HG02759 (cell line): ENCODE measurements at regions not wholly inside any gene's neighbourhood (a gene's known extent, or its start where the extent isn't known, plus 50 kb on each side); places are given as distances from the start of the nearest gene placed in this dataset.
"Not testable (repeated sequence)": the region's sequence is repeated elsewhere in the genome, so short reads cannot be mapped to it uniquely, and the experiment has no call there.

Experiments
- ATAC-seq: cut with Tn5 transposase; IDR thresholded peaks from one replicate; pipeline ENCODE4 v1.9.1; 2021; ENCODE audit warnings: mild to moderate bottlenecking, moderate library complexity; ENCODE audit not compliant: unreplicated experiment

DNA sequence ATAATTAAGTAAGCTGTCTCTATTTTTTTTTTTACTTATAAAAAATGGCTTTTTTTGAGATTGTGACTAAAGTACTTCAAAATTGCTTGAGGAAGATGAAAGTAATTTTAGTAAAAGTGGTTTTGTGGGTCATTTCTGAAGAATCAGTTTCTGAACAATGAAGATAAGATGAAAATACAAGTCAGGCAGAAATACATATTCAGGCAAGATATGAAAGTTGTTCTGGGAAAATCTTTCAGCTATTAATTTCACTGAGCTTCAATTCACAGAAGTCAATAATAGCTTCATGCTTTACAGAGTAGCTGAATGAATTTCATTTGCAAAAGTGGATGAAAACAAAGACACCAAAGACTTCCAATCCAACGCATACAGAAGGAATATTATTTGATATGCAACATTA, 305.2 kb upstream of the ARSJ start:
- no peak for ATAC-seq

DNA sequence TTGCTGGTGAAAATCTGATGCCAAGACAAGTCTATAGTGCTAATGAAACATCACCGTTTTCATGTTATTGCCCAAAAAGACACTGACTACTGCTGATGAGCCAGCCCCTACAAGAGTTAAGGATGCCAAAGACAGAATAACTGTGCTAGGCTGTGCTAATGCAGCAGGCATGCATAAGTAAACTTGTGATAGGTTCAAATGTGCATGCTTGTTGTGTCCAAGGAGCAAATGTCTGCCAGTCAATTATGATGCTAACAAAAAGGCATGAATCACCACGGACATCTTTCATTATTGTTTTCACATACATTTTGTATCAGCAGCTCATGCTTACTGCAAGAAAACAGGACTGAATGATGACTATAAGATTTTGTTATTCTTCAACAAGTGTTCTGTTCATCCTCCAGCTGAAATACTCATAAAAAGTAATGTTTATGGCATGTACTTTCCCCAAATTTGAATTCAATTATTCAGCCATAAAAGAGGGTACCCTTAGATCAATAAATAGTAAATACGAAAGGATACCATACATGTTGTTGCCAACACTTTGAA, 306.9 kb upstream of the ARSJ start:
- ATAC-seq: no peak

DNA sequence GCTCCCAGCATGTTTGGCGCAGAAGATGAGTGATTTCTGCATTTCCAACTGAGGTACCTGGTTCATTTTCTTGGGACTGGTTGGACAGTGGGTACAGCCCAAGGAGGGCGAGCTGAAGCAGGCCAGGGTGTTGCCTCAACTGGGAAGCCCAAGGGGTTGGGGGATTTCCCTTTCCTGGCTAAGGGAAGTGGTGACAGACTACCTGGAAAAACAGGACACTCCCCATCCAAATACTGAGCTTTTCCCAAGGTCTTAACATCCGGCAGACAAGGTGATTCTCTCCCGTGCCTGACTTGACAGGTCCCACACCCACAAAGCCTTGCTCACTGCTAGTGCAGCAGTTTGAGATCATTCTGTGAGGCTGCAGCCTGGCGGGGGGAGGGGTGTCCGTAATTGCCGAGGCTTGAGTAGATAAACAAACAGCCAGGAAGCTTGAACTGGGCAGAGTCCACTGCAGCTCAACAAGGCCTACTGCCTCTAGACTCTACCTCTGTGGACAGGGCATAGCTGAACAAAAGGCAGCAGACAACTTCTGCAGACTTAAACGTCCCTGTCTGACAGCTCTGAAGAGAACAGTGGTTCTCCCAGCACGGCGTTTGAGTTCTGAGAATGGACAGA, 307.7 kb upstream of the ARSJ start:
- ATAC-seq: no peak

DNA sequence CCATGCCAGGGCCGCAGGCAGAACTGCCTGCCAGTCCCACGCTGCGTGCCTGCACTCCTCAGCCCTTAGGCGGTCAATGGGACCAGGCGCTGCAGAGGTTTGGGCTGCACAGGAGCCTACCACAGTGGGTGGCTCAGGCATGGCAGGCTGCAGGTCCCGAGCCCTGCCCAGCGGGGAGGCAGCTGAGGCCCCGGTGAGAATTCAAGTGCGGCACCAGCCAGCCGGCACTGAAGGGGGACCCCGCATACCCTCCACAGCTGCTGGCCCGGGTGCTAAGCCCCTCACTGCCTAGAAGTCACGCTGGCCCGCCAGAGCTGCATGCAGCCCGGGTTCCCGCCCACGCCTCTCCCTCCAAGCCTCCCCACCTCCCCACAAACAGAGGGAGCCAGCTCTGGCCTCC, 302.5 kb upstream of the UGT8 start:
- no peak for ATAC-seq

DNA sequence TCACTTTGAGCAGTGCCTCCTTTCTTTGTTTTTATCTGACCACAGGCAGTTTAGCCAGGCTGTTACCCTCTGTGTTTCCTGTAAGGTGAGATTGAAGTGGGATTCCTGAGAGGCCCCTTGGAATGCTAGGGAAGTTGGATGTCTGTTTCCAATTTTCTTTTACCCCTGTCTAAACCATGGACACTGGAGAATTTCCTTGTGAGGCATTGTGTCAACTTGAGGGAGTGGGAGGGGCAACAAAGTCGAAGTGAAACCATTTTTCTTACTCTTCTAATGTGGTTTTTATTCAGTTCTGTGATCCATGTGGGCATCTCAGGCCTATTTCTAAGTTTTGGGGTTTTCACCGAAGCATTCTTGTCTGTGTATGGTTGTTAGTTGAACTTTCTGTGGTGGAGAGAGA, 296.1 kb upstream of the UGT8 start:
- no peak for ATAC-seq

DNA sequence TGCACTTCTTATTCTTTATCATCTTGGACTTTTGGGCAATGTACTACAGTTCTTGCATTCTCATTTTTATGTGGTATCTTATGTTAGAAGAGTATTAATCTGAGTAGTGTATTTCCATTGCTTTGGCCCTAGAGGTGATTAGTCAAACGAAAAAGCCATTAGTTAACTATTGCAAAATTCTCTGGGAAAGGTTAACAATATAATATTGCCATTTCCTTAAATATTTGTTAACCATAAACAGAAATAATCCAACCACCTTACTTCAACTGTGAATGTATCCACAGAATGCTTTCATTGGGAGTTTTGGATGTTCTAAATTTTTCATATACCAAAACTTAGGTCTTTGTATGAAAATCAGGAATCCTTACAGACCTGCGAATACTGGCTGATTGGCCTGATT, 294.6 kb upstream of the UGT8 start:
- no peak for ATAC-seq

DNA sequence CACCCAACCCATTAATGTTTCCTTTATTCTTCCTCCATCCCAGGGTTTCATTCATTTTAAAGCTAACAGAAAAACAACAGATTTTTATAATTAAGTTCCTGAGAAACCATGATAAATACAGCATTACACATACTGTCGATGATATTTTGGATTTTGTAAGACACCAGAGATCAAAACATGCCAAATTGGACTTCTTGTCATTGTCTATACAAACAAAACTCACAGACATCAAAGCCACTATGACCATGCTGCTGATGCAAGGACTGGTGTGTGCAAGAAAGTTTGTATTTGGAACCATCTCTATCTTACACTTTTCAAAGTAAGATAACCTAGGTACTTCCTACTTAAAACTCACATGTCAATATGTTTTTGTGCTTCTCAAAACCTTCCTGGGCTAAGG, 294.0 kb upstream of the UGT8 start:
- ATAC-seq: no peak

DNA sequence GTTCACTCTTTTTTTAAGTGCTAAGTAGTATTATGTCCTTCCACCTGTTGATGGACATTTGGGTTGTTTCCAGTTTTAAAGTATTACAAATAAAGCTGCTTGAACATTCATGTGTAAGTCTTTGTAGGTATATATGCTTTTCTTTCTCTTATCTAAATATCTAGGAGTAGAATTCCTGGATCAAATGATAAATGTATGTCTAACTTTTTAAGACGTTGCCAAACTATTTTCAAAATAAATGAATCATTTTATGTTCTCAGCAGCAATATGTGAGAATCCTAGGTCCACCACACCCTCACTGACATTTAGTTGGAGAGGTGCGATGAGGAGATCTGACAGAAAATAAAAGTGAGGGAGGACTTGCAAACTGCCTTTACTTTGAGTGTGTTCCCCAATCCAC, 291.7 kb upstream of the UGT8 start:
- no peak for ATAC-seq

DNA sequence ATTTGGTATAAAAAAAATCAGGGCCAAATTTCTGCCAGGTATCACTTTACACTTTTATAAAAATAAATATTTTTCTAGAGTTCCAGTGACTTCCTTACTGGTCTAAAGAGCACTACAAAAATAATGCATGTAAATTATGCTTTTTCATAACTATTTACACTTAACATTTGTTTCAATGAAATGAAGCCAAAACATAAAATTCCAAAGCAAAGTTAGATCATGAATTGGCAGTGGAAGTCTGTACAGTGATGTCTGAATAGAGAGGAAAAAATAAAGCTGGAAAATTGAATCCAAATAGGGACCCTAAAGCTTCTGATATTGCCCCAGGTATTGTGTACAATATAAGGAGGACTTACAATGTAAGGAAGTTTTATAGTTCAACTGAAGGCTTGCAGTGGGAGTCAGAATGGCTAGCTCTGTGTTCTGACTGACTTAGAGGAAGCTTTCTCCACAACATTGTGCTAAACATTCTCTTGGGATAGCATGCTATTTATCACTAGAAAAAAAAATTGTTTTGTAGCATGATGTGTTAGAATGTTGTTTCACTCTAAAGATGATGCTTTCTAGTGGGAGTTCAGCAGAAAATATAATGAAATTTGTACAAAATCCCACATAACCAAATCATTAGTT, 288.2 kb upstream of the UGT8 start:
- no peak for ATAC-seq

DNA sequence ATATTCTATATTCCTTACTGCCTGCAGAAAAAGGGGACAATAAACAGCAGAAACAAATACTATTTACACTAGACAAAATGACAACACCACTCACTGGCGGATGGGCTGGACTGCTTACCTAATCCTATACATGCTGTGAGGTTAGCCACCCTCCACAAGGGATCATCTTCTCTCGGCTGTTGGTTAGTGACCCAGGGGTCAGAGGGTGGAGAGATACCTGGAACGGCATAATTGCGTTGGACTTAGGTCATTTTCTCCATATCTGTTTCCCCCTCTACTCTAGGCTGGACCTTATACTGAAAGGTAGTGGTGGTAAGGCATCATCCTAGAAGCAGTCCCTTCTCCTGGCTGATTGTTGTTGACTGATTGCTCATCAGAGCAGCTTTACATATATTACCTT, 286.8 kb upstream of the UGT8 start:
- no peak for ATAC-seq

DNA sequence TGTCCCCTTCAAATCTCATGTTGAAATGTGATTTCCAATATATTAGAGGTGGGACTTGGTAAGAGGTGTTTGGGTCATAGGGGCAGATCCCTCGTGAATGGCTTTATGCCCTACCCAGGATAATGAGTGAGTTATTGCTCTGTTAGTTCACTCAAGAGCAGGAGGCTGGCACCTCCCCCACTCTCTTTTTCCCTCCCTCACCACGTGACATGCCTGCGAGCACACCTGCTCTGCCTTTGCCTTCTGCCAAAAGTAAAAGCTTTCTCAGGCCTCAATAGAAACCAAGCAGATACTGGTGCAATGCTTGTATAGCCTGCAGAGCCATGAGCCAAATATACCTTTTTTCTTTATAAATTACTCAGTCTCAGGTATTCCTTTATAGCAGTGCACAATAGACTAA, 286.3 kb upstream of the UGT8 start:
- ATAC-seq: no peak

DNA sequence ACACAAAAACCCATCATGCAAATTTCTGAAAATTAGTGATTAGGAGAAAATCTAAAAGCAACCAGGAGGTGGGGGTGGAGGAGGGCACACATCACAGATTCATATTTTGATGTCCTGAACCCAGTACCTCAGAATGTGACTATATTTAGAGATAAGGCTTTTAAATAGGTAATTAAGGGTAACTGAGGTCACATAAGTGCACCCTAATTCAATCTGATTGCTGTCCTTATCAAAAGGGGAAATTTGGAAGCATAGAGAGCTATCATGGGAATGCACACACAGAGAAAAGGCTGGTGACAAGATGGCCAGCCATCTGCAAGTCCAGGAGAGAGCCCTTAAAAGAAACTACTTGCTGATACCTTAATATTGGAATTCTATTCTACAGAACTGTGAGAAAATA, 281.8 kb upstream of the UGT8 start:
- no peak for ATAC-seq

DNA sequence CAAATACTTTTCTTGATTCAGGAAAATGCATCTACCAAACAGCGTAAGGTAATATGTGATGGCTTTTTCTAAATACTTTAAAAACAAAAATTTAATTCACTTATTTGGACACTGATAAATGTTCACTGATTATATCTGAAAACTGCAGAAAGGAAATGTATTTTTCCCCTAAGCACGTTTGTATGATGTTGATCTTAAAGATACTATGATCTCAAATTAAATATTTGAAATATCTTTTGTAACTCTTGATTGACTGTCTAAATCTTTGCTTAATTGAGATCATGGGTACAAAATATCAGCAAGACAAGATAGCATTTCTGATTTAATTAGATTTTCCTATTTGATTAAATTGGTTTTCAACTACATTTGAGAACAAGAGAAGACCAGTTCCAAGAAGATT, 281.0 kb upstream of the UGT8 start:
- ATAC-seq: no peak

DNA sequence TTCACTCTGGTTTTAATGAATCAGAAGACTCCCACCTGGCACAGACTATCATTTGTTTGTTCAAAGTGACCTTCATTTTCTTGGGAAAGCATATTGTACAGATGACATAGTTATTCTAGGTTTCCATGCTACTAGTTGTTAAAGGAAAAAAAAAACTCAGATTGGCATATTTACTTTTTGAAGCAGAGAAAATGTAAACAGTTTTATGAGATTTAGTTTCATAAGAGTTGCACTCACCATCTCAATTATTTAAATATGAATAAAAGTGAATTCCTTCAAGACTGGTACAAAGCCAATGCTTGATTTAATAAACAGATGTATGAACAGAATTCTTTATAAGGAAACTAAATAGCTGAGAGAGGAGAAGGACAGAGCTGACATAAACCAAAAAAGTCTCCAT, 280.3 kb upstream of the UGT8 start:
- no peak for ATAC-seq

DNA sequence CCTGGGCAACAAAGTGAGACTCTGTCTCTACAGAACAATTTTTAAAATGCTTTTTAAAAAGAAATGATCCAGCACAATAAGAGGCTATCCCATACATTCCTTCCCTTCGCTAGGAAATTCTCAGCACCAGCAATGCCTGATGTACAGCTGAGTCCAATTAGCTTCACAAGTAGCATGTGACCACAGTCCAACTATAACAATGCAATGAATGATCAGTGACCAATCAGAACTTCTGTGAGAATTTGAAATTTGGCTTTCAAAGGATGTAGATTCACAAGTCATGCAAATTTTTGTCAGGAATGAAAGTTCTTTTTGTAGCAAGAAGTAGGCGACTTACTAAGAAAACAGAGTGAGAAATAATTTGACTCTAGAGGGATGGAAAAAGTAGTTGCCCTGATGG, 278.5 kb upstream of the UGT8 start:
- no peak for ATAC-seq

DNA sequence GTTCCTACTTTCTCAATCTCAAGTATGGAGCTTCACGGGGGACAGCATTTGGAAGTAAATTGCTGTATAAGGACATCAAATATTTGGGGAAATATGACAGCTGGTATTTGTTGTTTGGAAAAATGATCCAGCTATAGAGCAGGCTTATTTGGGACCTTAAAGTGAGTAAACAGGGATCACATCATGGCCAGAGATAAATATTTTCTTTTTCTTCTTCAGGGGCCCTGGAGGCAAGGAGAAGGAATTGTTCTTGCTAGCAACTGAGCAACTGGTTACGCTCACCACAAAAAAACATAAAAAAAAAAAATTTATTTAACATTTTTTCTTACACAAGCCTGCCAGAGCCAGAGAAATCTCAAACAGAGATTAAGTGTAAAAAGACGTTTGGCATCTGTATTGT, 277.2 kb upstream of the UGT8 start:
- ATAC-seq: no peak

DNA sequence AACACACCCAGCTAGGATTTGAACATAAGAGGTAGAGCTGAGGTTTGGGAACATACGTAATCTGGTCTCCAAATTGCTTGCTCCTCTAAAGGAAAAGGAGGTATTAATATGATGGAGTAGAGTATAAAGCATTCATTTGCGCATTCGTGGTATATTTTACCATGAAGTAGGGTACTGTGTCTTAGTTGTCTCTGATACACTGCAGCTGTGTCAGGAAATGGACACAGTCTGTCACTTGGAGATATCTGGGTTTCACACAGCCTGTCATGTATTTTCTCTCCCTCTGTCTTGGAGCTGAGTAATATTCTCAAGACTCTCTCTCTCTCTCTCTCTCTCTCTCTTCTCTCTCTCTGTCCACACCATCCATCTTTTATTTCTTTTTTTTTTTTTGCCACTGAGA, 274.8 kb upstream of the UGT8 start:
- no peak for ATAC-seq

DNA sequence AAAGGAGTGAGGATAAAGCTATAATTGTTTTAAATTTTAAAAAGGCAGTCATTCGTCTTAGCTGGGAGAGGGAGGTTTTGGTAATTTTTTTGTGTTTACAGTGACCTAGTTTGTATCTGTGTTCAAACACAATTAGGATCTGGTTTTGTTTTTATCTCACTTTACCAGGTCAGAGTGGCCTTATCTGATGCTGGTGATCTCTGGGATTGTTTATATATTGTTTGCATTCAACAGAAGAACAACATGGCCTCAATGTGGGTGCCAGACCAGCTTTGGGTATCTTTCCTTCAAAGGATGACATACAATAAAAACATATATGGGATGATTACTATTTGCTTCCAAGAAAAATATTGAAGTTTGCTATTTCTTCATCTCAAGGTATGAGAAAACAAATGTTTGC, 272.2 kb upstream of the UGT8 start:
- no peak for ATAC-seq

DNA sequence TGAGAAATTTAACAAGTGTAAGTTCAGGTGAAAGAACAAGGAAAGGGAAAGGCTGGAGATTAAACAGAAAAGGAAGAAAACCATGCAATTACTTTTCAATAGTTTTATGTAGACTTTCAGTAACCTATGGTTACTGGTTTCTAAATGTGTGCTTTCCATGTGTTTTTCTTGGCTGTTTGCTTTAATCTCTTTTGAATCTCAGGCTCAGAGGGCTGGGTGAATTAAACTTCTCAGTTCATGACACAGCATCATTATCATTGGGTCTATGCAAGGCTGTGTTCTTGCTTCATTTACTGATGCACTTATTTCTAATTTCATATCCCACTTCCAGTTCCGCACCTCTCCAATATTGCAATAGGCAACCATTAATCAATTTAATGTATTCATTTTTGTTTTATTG, 266.5 kb upstream of the UGT8 start:
- no peak for ATAC-seq

DNA sequence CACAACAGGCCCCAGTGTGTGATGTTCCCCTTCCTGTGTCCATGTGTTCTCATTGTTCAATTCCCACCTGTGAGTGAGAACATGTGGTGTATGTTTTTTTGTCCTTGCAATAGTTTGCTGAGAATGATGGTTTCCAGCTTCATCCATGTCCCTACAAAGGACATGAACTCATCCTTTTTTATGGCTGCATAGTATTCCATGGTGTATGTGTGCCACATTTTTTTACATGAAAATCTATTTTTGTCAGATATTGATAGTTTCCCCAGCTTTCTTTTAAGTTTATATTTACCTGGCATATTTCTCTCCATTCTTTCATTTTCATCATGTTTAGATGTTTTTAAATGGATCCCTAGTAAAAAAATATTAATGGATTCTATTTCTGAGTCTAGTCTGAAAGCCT, 264.2 kb upstream of the UGT8 start:
- ATAC-seq: not testable (repeated sequence)

DNA sequence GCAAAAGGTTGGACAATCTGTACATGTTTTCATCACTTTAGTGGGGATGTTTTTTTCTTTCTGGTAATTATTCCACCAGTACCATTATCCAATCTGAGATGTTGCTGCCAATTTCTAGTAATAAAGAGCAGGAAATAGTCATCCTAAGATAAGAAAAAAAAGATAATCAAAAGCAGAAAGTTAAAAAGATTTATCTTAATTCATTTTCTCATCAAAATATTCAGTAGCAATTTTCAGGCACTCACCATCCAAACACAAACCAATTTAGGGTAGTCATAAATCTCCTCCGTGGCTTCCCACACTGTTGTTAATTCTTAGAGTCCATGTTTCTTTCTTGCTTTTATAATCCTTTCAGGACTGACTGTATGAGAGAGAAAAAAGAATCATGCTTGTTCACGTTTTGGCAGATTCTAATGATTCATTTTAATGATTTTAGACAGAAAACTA, 263.7 kb upstream of the UGT8 start:
- no peak for ATAC-seq

DNA sequence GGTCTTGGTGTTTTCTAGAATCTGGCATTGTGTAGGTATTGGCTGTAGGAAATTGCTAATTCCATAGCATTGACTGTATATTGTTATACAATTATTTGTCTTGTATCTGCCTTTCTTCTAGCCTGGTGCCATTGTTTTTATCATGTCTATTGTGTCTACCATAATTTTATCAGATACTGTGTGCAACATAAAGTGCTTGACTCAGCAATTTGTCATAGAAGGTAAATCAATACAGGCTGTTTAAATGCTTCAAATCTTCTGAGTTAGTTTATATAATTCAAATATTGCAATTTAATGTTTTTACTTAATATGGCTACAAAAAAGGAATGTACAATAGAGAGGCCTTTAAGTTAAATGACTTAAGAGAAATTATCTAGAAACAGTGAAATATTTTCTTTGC, 263.3 kb upstream of the UGT8 start:
- ATAC-seq: no peak

DNA sequence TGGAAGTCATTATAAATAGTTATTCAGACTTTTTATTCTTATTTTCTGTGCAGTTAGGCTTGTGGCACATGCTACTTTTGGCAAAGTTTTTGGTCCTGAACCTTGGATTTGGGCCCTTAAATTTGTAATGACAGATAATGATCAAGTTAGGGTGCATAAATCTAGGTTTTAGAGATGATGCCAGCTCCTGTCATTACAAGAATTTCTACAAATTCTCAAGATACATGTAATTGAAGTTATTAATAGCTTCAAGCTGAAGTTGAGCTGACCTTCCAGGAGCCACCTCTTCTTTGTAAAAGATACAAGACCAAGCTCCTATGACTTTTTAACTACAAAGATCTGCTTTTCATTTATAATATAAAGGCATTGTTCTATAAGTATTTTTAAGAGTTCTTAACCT, 255.6 kb upstream of the UGT8 start:
- ATAC-seq: no peak
